EH (cell line): ENCODE measurements at regions not wholly inside any gene's neighbourhood (a gene's known extent, or its start where the extent isn't known, plus 50 kb on each side); places are given as distances from the start of the nearest gene placed in this dataset.
"Not testable (repeated sequence)": the region's sequence is repeated elsewhere in the genome, so short reads cannot be mapped to it uniquely, and the experiment has no call there.

ENCODE experiments used
- DNase-seq: peaks from one replicate; pipeline ENCODE4 v3.0.0-alpha.2; 2015; ENCODE audit warnings: low read depth

- DNase-seq, result no peak
Measured at GRCh38 chr6:68575765-68576439, 59.2 kb upstream of the ADGRB3 start.

GRCh38 chr6:68572975-68573374 is 62.1 kb upstream of the ADGRB3 start:
- DNase-seq, result no peak

- no peak for DNase-seq
Measured at GRCh38 chr6:68572525-68572924, 62.6 kb upstream of the ADGRB3 start.

GRCh38 chr6:68559716-68560115 is 75.4 kb upstream of the ADGRB3 start:
- no peak for DNase-seq

GRCh38 chr6:68559070-68559469 is 76.0 kb upstream of the ADGRB3 start:
- no peak for DNase-seq

GRCh38 chr6:68546620-68547019 is 88.5 kb upstream of the ADGRB3 start:
- DNase-seq, result no peak

- no peak for DNase-seq
Measured at GRCh38 chr6:68544450-68544849, 90.6 kb upstream of the ADGRB3 start.

GRCh38 chr6:68533339-68533795 is 101.7 kb upstream of the ADGRB3 start:
- DNase-seq, result no peak

GRCh38 chr6:68527691-68528090 is 107.4 kb upstream of the ADGRB3 start:
- no peak for DNase-seq

- no peak for DNase-seq
Measured at GRCh38 chr6:68506911-68507310, 128.2 kb upstream of the ADGRB3 start.

GRCh38 chr6:68502946-68503345 is 132.1 kb upstream of the ADGRB3 start:
- no peak for DNase-seq

- DNase-seq, result no peak
Measured at GRCh38 chr6:68497927-68498326, 137.2 kb upstream of the ADGRB3 start.

- not testable (repeated sequence) for DNase-seq
Measured at GRCh38 chr6:68494880-68495279, 140.2 kb upstream of the ADGRB3 start.

GRCh38 chr6:68476611-68477010 is 158.5 kb upstream of the ADGRB3 start:
- DNase-seq, result no peak

- no peak for DNase-seq
Measured at GRCh38 chr6:68473433-68474210, 161.5 kb upstream of the ADGRB3 start.

GRCh38 chr6:68468244-68468884 is 166.7 kb upstream of the ADGRB3 start:
- DNase-seq, result no peak

GRCh38 chr6:68458447-68458846 is 176.6 kb upstream of the ADGRB3 start:
- DNase-seq, result no peak

- DNase-seq, result no peak
Measured at GRCh38 chr6:68447112-68447511, 188.0 kb upstream of the ADGRB3 start.

GRCh38 chr6:68445926-68446325 is 189.2 kb upstream of the ADGRB3 start:
- no peak for DNase-seq

GRCh38 chr6:68443704-68444103 is 191.4 kb upstream of the ADGRB3 start:
- no peak for DNase-seq

- no peak for DNase-seq
Measured at GRCh38 chr6:68427630-68428029, 207.5 kb upstream of the ADGRB3 start.

- DNase-seq, result no peak
Measured at GRCh38 chr6:68410021-68410420, 225.1 kb upstream of the ADGRB3 start.

- no peak for DNase-seq
Measured at GRCh38 chr6:68400396-68400795, 234.7 kb upstream of the ADGRB3 start.
